Testis (tissue), 2 donors: ENCODE measurements at regions not wholly inside any gene's neighbourhood (a gene's known extent, or its start where the extent isn't known, plus 50 kb on each side); places are given as distances from the start of the nearest gene placed in this dataset.

ENCODE experiments used
- POLR2A ChIP-seq: fragments of 450-650 bp; IDR thresholded peaks from one replicate; pipeline ENCODE4 v1.6.1; 2017; ENCODE audit warnings: antibody characterized with exemption, mild to moderate bottlenecking, moderate library complexity
- TF ChIP-seq, protein P1 (sequence below), 3 experiments: fragments of 450-650 bp in 2 of 3; fragments of 200-600 bp in 1 of 3; sonication (generic) in 1 of 3; IDR thresholded peaks; one replicate each; pipeline ENCODE4 v1.5.1; 2016 to 2019; ENCODE audit warnings: antibody characterized with exemption in 3 of 3, mild to moderate bottlenecking in 2 of 3, moderate library complexity in 1 of 3

DNA sequence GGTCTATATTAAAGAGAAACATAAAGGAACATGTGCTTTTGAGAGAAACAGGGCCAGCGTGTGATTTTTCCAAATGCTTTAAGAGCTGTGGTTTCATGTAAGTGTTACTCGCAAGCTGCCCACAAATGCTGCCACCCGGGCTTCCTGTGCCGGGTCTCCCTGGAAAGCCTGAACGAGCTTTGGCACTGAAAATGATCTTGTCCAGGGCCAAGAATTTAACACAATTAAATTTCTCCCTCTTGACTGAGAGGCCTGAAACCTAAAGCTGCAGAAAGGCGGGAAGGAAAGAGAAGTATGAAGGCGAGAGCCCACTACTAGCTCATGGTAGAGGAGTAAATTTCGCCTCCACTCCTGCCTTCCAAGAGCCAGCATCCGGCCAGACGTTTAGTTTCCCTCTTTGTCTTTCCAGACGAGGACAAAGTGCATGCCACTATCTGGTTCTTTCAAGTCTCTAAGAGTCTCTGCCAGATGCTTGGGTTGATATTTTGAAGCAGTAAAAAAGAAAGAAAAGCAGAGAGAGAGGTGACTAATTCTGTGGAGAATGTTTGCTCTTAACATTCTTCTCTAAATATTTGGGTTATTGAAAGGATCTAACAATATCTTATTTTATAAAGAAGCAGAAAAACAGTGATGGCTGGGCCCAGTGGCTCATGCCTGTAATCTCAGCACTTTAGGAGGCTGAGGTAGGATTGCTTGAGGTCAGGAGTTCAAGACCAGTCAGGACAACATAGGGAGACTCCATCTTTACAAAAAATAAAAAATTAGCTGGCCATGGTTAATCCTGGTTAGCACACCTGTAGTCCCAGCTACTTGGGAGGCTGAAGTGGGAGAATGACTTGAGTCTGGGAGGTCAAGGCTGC lies 100.0 kb upstream of the HNRNPU start:
- TF ChIP-seq, protein P1, sequence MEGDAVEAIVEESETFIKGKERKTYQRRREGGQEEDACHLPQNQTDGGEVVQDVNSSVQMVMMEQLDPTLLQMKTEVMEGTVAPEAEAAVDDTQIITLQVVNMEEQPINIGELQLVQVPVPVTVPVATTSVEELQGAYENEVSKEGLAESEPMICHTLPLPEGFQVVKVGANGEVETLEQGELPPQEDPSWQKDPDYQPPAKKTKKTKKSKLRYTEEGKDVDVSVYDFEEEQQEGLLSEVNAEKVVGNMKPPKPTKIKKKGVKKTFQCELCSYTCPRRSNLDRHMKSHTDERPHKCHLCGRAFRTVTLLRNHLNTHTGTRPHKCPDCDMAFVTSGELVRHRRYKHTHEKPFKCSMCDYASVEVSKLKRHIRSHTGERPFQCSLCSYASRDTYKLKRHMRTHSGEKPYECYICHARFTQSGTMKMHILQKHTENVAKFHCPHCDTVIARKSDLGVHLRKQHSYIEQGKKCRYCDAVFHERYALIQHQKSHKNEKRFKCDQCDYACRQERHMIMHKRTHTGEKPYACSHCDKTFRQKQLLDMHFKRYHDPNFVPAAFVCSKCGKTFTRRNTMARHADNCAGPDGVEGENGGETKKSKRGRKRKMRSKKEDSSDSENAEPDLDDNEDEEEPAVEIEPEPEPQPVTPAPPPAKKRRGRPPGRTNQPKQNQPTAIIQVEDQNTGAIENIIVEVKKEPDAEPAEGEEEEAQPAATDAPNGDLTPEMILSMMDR (IDR thresholded peaks at IDR 0.05) = no peak
- TF ChIP-seq POLR2A = no peak
